B cell (primary cell): ENCODE measurements at regions not wholly inside any gene's neighbourhood (a gene's known extent, or its start where the extent isn't known, plus 50 kb on each side); places are given as distances from the start of the nearest gene placed in this dataset.

Experiments used
- EZH2 ChIP-seq: IDR thresholded peaks from 2 replicates; pipeline ENCODE4 v1.6.1; 2012; ENCODE audit warnings: borderline replicate concordance, low read depth, mild to moderate bottlenecking, moderate library complexity, low read length; ENCODE audit not compliant: insufficient read depth, poor library complexity, severe bottlenecking
- TF ChIP-seq, protein P1 (sequence below): fragments of 200-600 bp; IDR thresholded peaks from one replicate; pipeline ENCODE4 v1.8.0; 2022; ENCODE audit warnings: antibody characterized with exemption, mild to moderate bottlenecking

DNA sequence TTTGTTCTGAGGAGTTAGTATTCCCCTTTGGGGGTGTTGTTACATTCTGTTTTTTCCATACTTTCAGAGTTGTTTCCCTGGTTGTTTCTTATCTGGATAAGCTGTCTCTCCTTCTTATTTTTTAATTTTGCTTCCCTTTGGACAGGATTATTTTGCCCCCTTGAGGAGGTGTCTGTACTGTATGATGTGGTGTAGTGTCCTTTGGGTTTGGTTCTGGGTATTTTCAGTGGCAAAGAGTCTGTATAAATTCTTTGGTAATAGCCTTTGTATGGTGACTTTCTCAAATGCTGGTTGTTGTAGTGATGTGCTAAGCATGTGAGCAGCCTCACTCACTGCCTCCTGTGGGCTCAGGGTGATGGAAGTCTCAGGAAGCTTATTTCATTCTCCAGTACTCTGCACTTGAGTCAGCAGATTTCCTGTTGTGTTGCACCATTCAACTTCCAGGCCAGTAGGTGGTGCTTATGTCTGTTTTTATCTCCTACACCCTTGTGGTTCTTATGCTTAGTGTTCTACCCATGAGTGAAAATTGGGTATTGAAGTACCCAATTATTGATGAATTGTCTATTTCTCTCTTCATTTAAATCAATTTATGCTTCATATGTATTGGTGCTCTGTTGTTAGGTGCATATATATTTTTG lies 103.3 kb upstream of the PMCH start:
- TF ChIP-seq, protein P1, sequence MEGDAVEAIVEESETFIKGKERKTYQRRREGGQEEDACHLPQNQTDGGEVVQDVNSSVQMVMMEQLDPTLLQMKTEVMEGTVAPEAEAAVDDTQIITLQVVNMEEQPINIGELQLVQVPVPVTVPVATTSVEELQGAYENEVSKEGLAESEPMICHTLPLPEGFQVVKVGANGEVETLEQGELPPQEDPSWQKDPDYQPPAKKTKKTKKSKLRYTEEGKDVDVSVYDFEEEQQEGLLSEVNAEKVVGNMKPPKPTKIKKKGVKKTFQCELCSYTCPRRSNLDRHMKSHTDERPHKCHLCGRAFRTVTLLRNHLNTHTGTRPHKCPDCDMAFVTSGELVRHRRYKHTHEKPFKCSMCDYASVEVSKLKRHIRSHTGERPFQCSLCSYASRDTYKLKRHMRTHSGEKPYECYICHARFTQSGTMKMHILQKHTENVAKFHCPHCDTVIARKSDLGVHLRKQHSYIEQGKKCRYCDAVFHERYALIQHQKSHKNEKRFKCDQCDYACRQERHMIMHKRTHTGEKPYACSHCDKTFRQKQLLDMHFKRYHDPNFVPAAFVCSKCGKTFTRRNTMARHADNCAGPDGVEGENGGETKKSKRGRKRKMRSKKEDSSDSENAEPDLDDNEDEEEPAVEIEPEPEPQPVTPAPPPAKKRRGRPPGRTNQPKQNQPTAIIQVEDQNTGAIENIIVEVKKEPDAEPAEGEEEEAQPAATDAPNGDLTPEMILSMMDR: no peak
- no peak for TF ChIP-seq EZH2
